ENCODE measurements at regions not wholly inside any gene's neighbourhood (a gene's known extent, or its start where the extent isn't known, plus 50 kb on each side); places are given as distances from the start of the nearest gene placed in this dataset. TPM values are rescaled to one million over a fixed set of nuclear protein-coding genes. Genes with fewer than 3 reads are reported as not detected.

Small RNA genes lying in the stretch of these regions (microRNA-seq; reads per million reads assigned to microRNA genes)
- not detected for gene MIR6080
